ENCODE measurements at regions not wholly inside any gene's neighbourhood (a gene's known extent, or its start where the extent isn't known, plus 50 kb on each side); places are given as distances from the start of the nearest gene placed in this dataset.

GRCh38 chr10:60728056-60728455 is 50.2 kb upstream of the CDK1 start:
- H3K4me3 ChIP-seq (ENCODE audit: low read depth, low read length) = no peak overlapping the region
- DNase-seq (ENCODE audit: low read depth) = no peak
- TF ChIP-seq POLR2A (IDR thresholded peaks at IDR 0.05; ENCODE audit: extremely low read depth, insufficient read length) (no peak), MAX (IDR thresholded peaks at IDR 0.05; ENCODE audit: low read depth, low read length) (no peak), MYC (IDR thresholded peaks at IDR 0.05; ENCODE audit: low read depth, low read length) (no peak), CTCF (IDR thresholded peaks at IDR 0.05; ENCODE audit: low read depth, low read length) (no peak)

- H3K4me3 ChIP-seq (ENCODE audit: low read depth, low read length) = no peak overlapping the region
- TF ChIP-seq MAX (IDR thresholded peaks at IDR 0.05; ENCODE audit: low read depth, low read length) (no peak), MYC (IDR thresholded peaks at IDR 0.05; ENCODE audit: low read depth, low read length) (no peak), POLR2A (IDR thresholded peaks at IDR 0.05; ENCODE audit: extremely low read depth, insufficient read length) (no peak), CTCF (IDR thresholded peaks at IDR 0.05; ENCODE audit: low read depth, low read length) (no peak)
- no peak for DNase-seq (ENCODE audit: low read depth)
These were observed 52.0 kb upstream of the CDK1 start for GRCh38 chr10:60726257-60726656.

- no peak overlapping the region for H3K4me3 ChIP-seq (ENCODE audit: low read depth, low read length)
These were observed 55.7 kb upstream of the CDK1 start for GRCh38 chr10:60722623-60723022.

GRCh38 chr10:60719721-60720120 is 58.6 kb upstream of the CDK1 start:
- TF ChIP-seq POLR2A (IDR thresholded peaks at IDR 0.05; ENCODE audit: extremely low read depth, insufficient read length) = no peak
- no peak for DNase-seq (ENCODE audit: low read depth)
- no peak overlapping the region for H3K4me3 ChIP-seq (ENCODE audit: low read depth, low read length)

More at GRCh38 chr10:60722623-60723022, 55.7 kb upstream of the CDK1 start:
- TF ChIP-seq POLR2A (IDR thresholded peaks at IDR 0.05; ENCODE audit: extremely low read depth, insufficient read length) = no peak
- TF ChIP-seq MAX (IDR thresholded peaks at IDR 0.05; ENCODE audit: low read depth, low read length) = no peak
- no peak for TF ChIP-seq CTCF (IDR thresholded peaks at IDR 0.05; ENCODE audit: low read depth, low read length)
- TF ChIP-seq MYC (IDR thresholded peaks at IDR 0.05; ENCODE audit: low read depth, low read length) = no peak
- no peak for DNase-seq (ENCODE audit: low read depth)

GRCh38 chr10:60718886-60719285 is 59.4 kb upstream of the CDK1 start:
- no peak for DNase-seq (ENCODE audit: low read depth)
- TF ChIP-seq MAX (IDR thresholded peaks at IDR 0.05; ENCODE audit: low read depth, low read length) = no peak
- no peak for TF ChIP-seq POLR2A (IDR thresholded peaks at IDR 0.05; ENCODE audit: extremely low read depth, insufficient read length)
- no peak for TF ChIP-seq CTCF (IDR thresholded peaks at IDR 0.05; ENCODE audit: low read depth, low read length)
- TF ChIP-seq MYC (IDR thresholded peaks at IDR 0.05; ENCODE audit: low read depth, low read length) = no peak
- no peak overlapping the region for H3K4me3 ChIP-seq (ENCODE audit: low read depth, low read length)

GRCh38 chr10:60717852-60718251 is 60.4 kb upstream of the CDK1 start:
- H3K4me3 ChIP-seq (ENCODE audit: low read depth, low read length) = no peak overlapping the region
- TF ChIP-seq CTCF (IDR thresholded peaks at IDR 0.05; ENCODE audit: low read depth, low read length) = no peak
- TF ChIP-seq MYC (IDR thresholded peaks at IDR 0.05; ENCODE audit: low read depth, low read length) = no peak
- no peak for TF ChIP-seq POLR2A (IDR thresholded peaks at IDR 0.05; ENCODE audit: extremely low read depth, insufficient read length)
- TF ChIP-seq MAX (IDR thresholded peaks at IDR 0.05; ENCODE audit: low read depth, low read length) = no peak
- no peak for DNase-seq (ENCODE audit: low read depth)

Measured in NB4 (cell line).